ENCODE measurements at regions not wholly inside any gene's neighbourhood (a gene's known extent, or its start where the extent isn't known, plus 50 kb on each side); places are given as distances from the start of the nearest gene placed in this dataset.

GRCh38 chr11:32304521-32304920, 130.8 kb downstream of the WT1 start:
- TF ChIP-seq, protein P1, sequence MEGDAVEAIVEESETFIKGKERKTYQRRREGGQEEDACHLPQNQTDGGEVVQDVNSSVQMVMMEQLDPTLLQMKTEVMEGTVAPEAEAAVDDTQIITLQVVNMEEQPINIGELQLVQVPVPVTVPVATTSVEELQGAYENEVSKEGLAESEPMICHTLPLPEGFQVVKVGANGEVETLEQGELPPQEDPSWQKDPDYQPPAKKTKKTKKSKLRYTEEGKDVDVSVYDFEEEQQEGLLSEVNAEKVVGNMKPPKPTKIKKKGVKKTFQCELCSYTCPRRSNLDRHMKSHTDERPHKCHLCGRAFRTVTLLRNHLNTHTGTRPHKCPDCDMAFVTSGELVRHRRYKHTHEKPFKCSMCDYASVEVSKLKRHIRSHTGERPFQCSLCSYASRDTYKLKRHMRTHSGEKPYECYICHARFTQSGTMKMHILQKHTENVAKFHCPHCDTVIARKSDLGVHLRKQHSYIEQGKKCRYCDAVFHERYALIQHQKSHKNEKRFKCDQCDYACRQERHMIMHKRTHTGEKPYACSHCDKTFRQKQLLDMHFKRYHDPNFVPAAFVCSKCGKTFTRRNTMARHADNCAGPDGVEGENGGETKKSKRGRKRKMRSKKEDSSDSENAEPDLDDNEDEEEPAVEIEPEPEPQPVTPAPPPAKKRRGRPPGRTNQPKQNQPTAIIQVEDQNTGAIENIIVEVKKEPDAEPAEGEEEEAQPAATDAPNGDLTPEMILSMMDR (IDR thresholded peaks at IDR 0.05 in 4 of 5, conservative IDR thresholded peaks at IDR 0.05 in 1 of 5): no peak
- no peak for TF ChIP-seq POLR2A (IDR thresholded peaks at IDR 0.05)

All from gastrocnemius medialis (tissue), 4 donors.